ENCODE measurements at regions not wholly inside any gene's neighbourhood (a gene's known extent, or its start where the extent isn't known, plus 50 kb on each side); places are given as distances from the start of the nearest gene placed in this dataset.

- TF ChIP-seq TAF1 (IDR thresholded peaks at IDR 0.05; ENCODE audit: borderline replicate concordance, low read depth, low read length) (no peak), POLR2AphosphoS5 (IDR thresholded peaks at IDR 0.05; ENCODE audit: low read depth, low read length) (no peak), POLR2A (IDR thresholded peaks at IDR 0.05; ENCODE audit: low read depth, low read length) (no peak)
- FAIRE-seq (no peak), DNase-seq (ENCODE audit: insufficient read length) (no peak)
These were observed 224.1 kb downstream of the ESM1 start for GRCh38 chr5:54761213-54761701.

- DNase-seq (ENCODE audit: insufficient read length) (no peak), FAIRE-seq (no peak)
- TF ChIP-seq TAF1 (IDR thresholded peaks at IDR 0.05; ENCODE audit: borderline replicate concordance, low read depth, low read length): no peak
- no peak for TF ChIP-seq POLR2A (IDR thresholded peaks at IDR 0.05; ENCODE audit: low read depth, low read length)
- no peak for TF ChIP-seq POLR2AphosphoS5 (IDR thresholded peaks at IDR 0.05; ENCODE audit: low read depth, low read length)
These were observed 225.0 kb downstream of the ESM1 start for GRCh38 chr5:54760182-54760935.

GRCh38 chr5:54758038-54758437 lies 227.4 kb downstream of the ESM1 start:
- DNase-seq (ENCODE audit: insufficient read length) (no peak), FAIRE-seq (no peak)
- TF ChIP-seq POLR2AphosphoS5 (IDR thresholded peaks at IDR 0.05; ENCODE audit: low read depth, low read length) (no peak), POLR2A (IDR thresholded peaks at IDR 0.05; ENCODE audit: low read depth, low read length) (no peak), TAF1 (IDR thresholded peaks at IDR 0.05; ENCODE audit: borderline replicate concordance, low read depth, low read length) (no peak)

- no peak for FAIRE-seq
- no peak for DNase-seq (ENCODE audit: insufficient read length)
- TF ChIP-seq POLR2A (IDR thresholded peaks at IDR 0.05; ENCODE audit: low read depth, low read length) (no peak), TAF1 (IDR thresholded peaks at IDR 0.05; ENCODE audit: borderline replicate concordance, low read depth, low read length) (no peak), POLR2AphosphoS5 (IDR thresholded peaks at IDR 0.05; ENCODE audit: low read depth, low read length) (no peak)
These were observed 227.9 kb downstream of the ESM1 start for GRCh38 chr5:54757541-54757940.

DNA sequence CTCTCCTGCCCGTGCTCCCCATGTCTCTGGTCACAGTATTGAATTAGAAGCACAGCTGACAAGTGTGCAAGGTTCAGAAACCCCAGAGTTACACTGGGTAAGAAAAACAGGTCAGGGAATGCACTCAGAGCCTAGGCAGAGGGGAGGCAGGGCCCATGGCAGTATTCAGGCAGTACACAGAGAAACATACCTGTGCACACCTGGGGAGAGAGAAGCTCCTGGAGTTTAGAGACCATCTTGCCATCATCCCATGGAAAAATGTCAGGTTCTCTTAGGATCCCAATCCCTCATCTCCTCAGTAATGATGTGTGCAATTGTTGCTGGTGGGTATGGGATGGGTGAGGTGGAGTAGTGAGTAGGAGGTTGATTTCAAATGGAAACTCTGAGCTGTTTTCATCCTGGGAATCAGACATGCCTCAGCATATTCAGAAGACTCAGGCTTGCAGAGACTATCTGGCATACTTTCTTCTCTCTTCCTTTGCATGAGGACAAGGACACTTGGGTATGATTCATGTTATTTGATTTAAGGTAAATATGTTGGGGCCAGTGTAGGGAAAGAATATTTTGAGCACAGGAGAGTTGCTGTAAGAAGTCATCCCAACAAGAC lies 228.5 kb downstream of the ESM1 start:
- no peak for DNase-seq (ENCODE audit: insufficient read length)
- no peak for FAIRE-seq
- no peak for TF ChIP-seq POLR2AphosphoS5 (IDR thresholded peaks at IDR 0.05; ENCODE audit: low read depth, low read length)
- TF ChIP-seq TAF1 (IDR thresholded peaks at IDR 0.05; ENCODE audit: borderline replicate concordance, low read depth, low read length): no peak
- no peak for TF ChIP-seq POLR2A (IDR thresholded peaks at IDR 0.05; ENCODE audit: low read depth, low read length)

DNA sequence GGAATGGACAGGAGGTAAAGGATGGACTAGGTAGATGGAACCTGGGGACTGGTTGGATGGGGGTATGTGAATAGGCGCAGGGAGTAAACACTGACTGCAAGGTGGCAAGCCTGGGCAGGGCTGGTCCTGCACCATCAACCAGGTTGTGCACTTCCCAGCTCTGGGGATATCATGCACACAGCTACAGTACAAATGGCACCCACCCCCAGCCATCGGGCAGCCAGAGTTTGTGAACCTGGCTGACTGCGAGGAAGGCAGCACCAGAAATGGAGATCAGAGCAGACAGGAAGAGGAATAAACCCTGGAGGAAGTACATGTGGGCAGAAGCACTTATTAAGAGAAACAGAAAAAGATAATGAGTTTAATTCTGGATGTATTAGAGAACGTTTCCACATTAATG lies 229.1 kb downstream of the ESM1 start:
- no peak for FAIRE-seq
- DNase-seq (ENCODE audit: insufficient read length): no peak
- TF ChIP-seq POLR2AphosphoS5 (IDR thresholded peaks at IDR 0.05; ENCODE audit: low read depth, low read length) (no peak), TAF1 (IDR thresholded peaks at IDR 0.05; ENCODE audit: borderline replicate concordance, low read depth, low read length) (no peak), POLR2A (IDR thresholded peaks at IDR 0.05; ENCODE audit: low read depth, low read length) (no peak)

DNA sequence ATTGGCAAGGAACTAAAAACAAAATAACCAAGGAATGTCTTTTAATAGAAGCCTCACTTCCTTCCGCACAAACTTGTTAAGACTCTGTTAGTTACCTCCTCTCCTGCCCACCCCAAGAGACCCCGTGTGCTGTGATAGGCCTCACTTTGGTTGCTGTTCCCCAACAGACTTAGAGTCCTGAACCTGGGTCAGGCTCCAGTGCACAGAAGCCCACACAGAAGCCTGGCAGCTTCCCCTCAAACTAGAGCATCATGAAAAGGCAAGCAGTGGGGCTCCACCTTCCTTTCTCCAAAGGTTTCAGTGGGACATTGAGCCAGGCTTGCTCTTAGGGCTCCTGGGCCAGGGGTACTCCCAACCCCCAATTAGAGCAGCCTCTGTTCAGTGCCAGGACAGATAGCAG lies 230.5 kb downstream of the ESM1 start:
- FAIRE-seq: no peak
- TF ChIP-seq POLR2AphosphoS5 (IDR thresholded peaks at IDR 0.05; ENCODE audit: low read depth, low read length) (no peak), TAF1 (IDR thresholded peaks at IDR 0.05; ENCODE audit: borderline replicate concordance, low read depth, low read length) (no peak)
- DNase-seq (ENCODE audit: insufficient read length): no peak

GRCh38 chr5:54754420-54754819 lies 231.0 kb downstream of the ESM1 start:
- TF ChIP-seq POLR2A (IDR thresholded peaks at IDR 0.05; ENCODE audit: low read depth, low read length) (no peak), POLR2AphosphoS5 (IDR thresholded peaks at IDR 0.05; ENCODE audit: low read depth, low read length) (no peak), TAF1 (IDR thresholded peaks at IDR 0.05; ENCODE audit: borderline replicate concordance, low read depth, low read length) (no peak)
- FAIRE-seq (no peak), DNase-seq (ENCODE audit: insufficient read length) (no peak)

DNA sequence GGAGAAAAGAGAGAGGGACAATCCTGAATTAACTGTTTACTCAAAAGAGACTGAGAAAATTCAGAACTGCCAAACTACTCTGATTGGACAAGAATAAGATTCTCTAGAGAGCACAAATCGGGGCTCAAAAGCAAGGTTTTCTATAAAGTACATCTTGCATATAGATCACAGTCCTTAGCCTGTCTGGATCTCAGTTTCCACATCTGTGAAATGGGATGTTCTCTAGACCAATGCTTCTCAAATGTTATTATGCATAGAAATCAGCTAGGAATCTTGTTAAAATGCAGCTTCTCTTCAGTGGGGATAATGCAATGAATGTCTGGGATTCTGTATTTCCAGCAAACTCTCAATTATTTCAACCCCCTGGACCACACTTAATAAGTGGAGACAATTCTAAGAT lies 231.6 kb downstream of the ESM1 start:
- TF ChIP-seq TAF1 (IDR thresholded peaks at IDR 0.05; ENCODE audit: borderline replicate concordance, low read depth, low read length): no peak
- DNase-seq (ENCODE audit: insufficient read length) (no peak), FAIRE-seq (no peak)

GRCh38 chr5:54753034-54753433 lies 232.4 kb downstream of the ESM1 start:
- peak; percentile 7 for DNase-seq (ENCODE audit: insufficient read length)
- no peak for FAIRE-seq
- no peak for TF ChIP-seq POLR2AphosphoS5 (IDR thresholded peaks at IDR 0.05; ENCODE audit: low read depth, low read length)
- no peak for TF ChIP-seq TAF1 (IDR thresholded peaks at IDR 0.05; ENCODE audit: borderline replicate concordance, low read depth, low read length)
- no peak for TF ChIP-seq POLR2A (IDR thresholded peaks at IDR 0.05; ENCODE audit: low read depth, low read length)

- FAIRE-seq (no peak), DNase-seq (ENCODE audit: insufficient read length) (no peak)
- TF ChIP-seq TAF1 (IDR thresholded peaks at IDR 0.05; ENCODE audit: borderline replicate concordance, low read depth, low read length) (no peak), POLR2A (IDR thresholded peaks at IDR 0.05; ENCODE audit: low read depth, low read length) (no peak), POLR2AphosphoS5 (IDR thresholded peaks at IDR 0.05; ENCODE audit: low read depth, low read length) (no peak)
These were observed 231.0 kb downstream of the SNX18 start for GRCh38 chr5:54748527-54748926.

DNA sequence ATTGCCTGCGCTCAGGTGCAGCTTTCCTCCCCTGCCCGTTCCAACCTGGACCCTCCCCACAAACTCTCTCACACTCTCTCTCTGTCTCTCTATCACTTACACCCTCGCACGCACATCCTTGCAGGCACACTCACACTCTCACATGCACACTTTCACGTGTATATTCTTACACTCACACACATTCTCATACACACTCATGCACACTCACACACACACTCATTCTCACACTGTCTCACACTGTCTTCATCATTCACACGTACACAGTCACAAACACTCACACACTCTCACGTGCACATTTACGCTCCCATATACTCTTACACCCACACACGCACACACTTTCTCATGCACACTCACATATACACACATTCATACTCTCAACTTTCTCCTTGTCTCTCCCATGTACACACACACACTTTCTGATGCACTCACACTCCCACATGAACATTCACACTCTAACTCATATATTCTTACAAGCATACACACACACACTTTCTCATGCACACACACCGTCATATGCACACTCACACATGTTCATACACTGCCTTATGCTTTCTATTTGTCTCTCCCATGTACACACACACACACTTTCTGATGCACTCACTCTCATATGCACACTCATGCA lies 229.3 kb downstream of the SNX18 start:
- TF ChIP-seq POLR2A (IDR thresholded peaks at IDR 0.05; ENCODE audit: low read depth, low read length) (no peak), TAF1 (IDR thresholded peaks at IDR 0.05; ENCODE audit: borderline replicate concordance, low read depth, low read length) (no peak), POLR2AphosphoS5 (IDR thresholded peaks at IDR 0.05; ENCODE audit: low read depth, low read length) (no peak)
- FAIRE-seq: no peak
- DNase-seq (ENCODE audit: insufficient read length): no peak

All from GM12892 (cell line).